CD14-positive monocyte (primary cell): ENCODE measurements at regions not wholly inside any gene's neighbourhood (a gene's known extent, or its start where the extent isn't known, plus 50 kb on each side); places are given as distances from the start of the nearest gene placed in this dataset.

Source experiments
- DNase-seq, 3 donors: peaks; one replicate each; pipeline ENCODE4 v3.0.0-alpha.2; 2011 to 2022
- H2AFZ ChIP-seq: 2 replicates; pipeline ENCODE4 v1.6.0; 2012; ENCODE audit warnings: mild to moderate bottlenecking, low read depth, low read length, inconsistent platforms; ENCODE audit not compliant: insufficient read depth, poor library complexity, severe bottlenecking
- H3K27ac ChIP-seq, 2 donors: 1 replicate in 1 of 2; 2 replicates in 1 of 2; pipeline ENCODE4 v1.5.1; 2012 to 2013; ENCODE audit warnings: low read length in 2 of 2, control low read depth in 1 of 2, inconsistent platforms in 1 of 2, low read depth in 1 of 2, mild to moderate bottlenecking in 1 of 2
- H3K27me3 ChIP-seq, 2 donors: one replicate each; pipeline versions ENCODE4 v1.6.0 to v1.6.1; 2011 to 2013; ENCODE audit warnings: low read length in 2 of 2; ENCODE audit not compliant: control insufficient read depth in 2 of 2, insufficient read depth in 2 of 2
- H3K36me3 ChIP-seq, 2 donors: replicated peaks in 1 of 2; 1 replicate in 1 of 2; 2 replicates in 1 of 2; pipeline versions ENCODE4 v1.5.1 to v1.6.1; 2012 to 2013; ENCODE audit warnings: low read length in 2 of 2, control low read depth in 1 of 2, inconsistent platforms in 1 of 2, mild to moderate bottlenecking in 1 of 2; ENCODE audit not compliant: insufficient read depth in 2 of 2, control insufficient read depth in 1 of 2
- H3K4me1 ChIP-seq, 2 donors: 1 replicate in 1 of 2; 2 replicates in 1 of 2; pipeline versions ENCODE4 v1.5.1 to v1.6.1; 2012 to 2013; ENCODE audit warnings: low read length in 2 of 2, control low read depth in 1 of 2, inconsistent platforms in 1 of 2, mild to moderate bottlenecking in 1 of 2, moderate library complexity in 1 of 2; ENCODE audit not compliant: insufficient read depth in 2 of 2, control insufficient read depth in 1 of 2
- H3K4me2 ChIP-seq: replicated peaks from 2 replicates; pipeline ENCODE3; 2012; ENCODE audit warnings: low read length, moderate library complexity, mild to moderate bottlenecking; ENCODE audit not compliant: poor library complexity, severe bottlenecking; ENCODE audit errors: extremely low read depth
- H3K4me3 ChIP-seq, 3 experiments: fragments of 200-600 bp in 1 of 3; sonication (generic) in 1 of 3; replicated peaks in 1 of 3; 1 replicate in 2 of 3; 2 replicates in 1 of 3; pipeline ENCODE4 v1.5.1; 2011 to 2013; ENCODE audit warnings: low read length in 3 of 3, mild to moderate bottlenecking in 3 of 3, control low read depth in 2 of 3, low read depth in 2 of 3, inconsistent platforms in 1 of 3, moderate library complexity in 1 of 3
- H3K79me2 ChIP-seq: 2 replicates; pipeline ENCODE4 v1.6.0; 2012; ENCODE audit warnings: mild to moderate bottlenecking, control low read depth, inconsistent platforms, low read length, moderate library complexity; ENCODE audit not compliant: insufficient read depth
- H3K9ac ChIP-seq: 2 replicates; pipeline ENCODE4 v1.6.0; 2017; ENCODE audit warnings: low read length, mild to moderate bottlenecking; ENCODE audit not compliant: insufficient read depth, poor library complexity, severe bottlenecking
- H3K9me3 ChIP-seq, 2 donors: replicated peaks in 1 of 2; 1 replicate in 1 of 2; 2 replicates in 1 of 2; pipeline versions ENCODE4 v1.5.1 to v1.6.1; 2012 to 2013; ENCODE audit warnings: low read length in 2 of 2, control low read depth in 1 of 2; ENCODE audit not compliant: control insufficient read depth in 1 of 2, insufficient read depth in 1 of 2
- H4K20me1 ChIP-seq: 2 replicates; pipeline ENCODE4 v1.6.0; 2012; ENCODE audit warnings: mild to moderate bottlenecking, low read length, control low read depth, moderate library complexity; ENCODE audit not compliant: insufficient read depth
- H3K27ac Mint-ChIP-seq, 7 donors: one replicate each; pipeline ENCODE4 v1.8.0; 2020; ENCODE audit warnings: mild to moderate bottlenecking in 7 of 7, mixed read lengths in 7 of 7, moderate library complexity in 6 of 7, inconsistent platforms in 2 of 7
- H3K27me3 Mint-ChIP-seq, 3 donors: one replicate each; pipeline ENCODE4 v1.8.0; 2021 to 2022; ENCODE audit warnings: low read depth in 3 of 3, mild to moderate bottlenecking in 3 of 3, mixed read lengths in 3 of 3, moderate library complexity in 3 of 3, inconsistent platforms in 1 of 3
- H3K36me3 Mint-ChIP-seq, 2 donors: one replicate each; pipeline ENCODE4 v1.8.0; 2020; ENCODE audit warnings: mixed read lengths in 2 of 2, inconsistent platforms in 1 of 2, mild to moderate bottlenecking in 1 of 2
- H3K4me1 Mint-ChIP-seq: one replicate; pipeline ENCODE4 v1.8.0; 2020; ENCODE audit warnings: mild to moderate bottlenecking, mixed read lengths
- H3K4me3 Mint-ChIP-seq, 2 donors: one replicate each; pipeline ENCODE4 v1.8.0; 2020; ENCODE audit warnings: mild to moderate bottlenecking in 2 of 2, mixed read lengths in 2 of 2, moderate library complexity in 1 of 2
- H3K9me3 Mint-ChIP-seq, 7 donors: one replicate each; pipeline ENCODE4 v1.8.0; 2020 to 2022; ENCODE audit warnings: mixed read lengths in 7 of 7, mild to moderate bottlenecking in 6 of 7, moderate library complexity in 6 of 7, inconsistent platforms in 2 of 7
- WGBS: methylation state at CpG from one replicate; pipeline ENCODE4 v1.1.5; 2013; ENCODE audit warnings: missing lambda C conversion rate; ENCODE audit not compliant: insufficient coverage; 5-methylcytosine and 5-hydroxymethylcytosine counted together
- intact Hi-C, 2 donors: fragments of 100-400 bp; cut with micrococcal nuclease; formaldehyde crosslinking; loops; one replicate each; pipeline versions ENCODE4 v1.15.0 to v1.15.1; 2023
- TF ChIP-seq, protein P1 (sequence below): fragments of 200-600 bp; IDR thresholded peaks from one replicate; pipeline ENCODE4 v1.8.0; 2022; ENCODE audit warnings: antibody characterized with exemption, mild to moderate bottlenecking

DNA sequence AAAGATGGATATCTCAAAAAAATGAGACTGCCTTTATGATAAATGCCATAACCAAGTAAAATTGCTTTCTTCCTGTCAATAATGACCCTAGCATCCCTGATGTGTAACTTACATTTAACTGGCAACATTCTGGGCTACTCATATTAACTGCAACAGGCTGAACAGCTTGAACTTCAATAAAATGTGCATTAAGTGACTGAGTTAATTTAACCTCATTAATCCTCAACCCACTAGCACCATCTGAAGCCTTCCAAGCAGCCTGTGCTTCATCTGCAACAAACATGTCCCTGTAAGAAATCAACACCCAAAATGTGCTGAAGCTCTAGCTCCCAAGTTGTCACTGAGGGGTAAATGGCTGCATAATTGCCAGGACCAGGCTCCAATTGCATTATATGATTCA, 296.2 kb upstream of the ZC3H15 start:
- TF ChIP-seq, protein P1, sequence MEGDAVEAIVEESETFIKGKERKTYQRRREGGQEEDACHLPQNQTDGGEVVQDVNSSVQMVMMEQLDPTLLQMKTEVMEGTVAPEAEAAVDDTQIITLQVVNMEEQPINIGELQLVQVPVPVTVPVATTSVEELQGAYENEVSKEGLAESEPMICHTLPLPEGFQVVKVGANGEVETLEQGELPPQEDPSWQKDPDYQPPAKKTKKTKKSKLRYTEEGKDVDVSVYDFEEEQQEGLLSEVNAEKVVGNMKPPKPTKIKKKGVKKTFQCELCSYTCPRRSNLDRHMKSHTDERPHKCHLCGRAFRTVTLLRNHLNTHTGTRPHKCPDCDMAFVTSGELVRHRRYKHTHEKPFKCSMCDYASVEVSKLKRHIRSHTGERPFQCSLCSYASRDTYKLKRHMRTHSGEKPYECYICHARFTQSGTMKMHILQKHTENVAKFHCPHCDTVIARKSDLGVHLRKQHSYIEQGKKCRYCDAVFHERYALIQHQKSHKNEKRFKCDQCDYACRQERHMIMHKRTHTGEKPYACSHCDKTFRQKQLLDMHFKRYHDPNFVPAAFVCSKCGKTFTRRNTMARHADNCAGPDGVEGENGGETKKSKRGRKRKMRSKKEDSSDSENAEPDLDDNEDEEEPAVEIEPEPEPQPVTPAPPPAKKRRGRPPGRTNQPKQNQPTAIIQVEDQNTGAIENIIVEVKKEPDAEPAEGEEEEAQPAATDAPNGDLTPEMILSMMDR = no peak
- intact Hi-C loops = no loop called here

DNA sequence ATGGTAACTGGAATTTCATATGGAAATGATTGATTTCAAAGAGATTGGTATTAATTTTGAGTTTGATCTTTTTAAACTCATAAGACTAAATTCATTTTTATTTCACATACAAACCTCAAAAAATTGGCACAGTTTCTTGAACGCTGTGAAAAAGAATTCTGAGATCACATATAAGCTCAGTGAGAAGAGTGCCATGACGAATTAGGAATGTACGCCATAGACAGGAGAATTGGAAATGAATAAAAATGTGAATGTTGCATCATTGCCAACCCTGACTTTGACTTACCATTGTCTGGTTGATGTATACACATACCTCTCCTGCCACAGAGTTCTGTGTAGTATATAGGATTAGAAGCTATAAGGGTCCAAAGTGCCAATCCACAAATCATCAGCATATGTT, 290.4 kb upstream of the ZC3H15 start:
- Histone ChIP-seq H3K9me3 (peaks cover 0 to 3% of the 10 kb centered on the region in 2 donors), H3K27me3 (no peaks in the 10 kb centered on the region), H2AFZ (no peak overlapping the region), H3K36me3 (no peaks in the 10 kb centered on the region), H3K4me3 (no peak overlapping the region), H3K79me2 (no peaks in the 10 kb centered on the region), H3K4me1 (no peaks in the 10 kb centered on the region), H3K27ac (no peak overlapping the region), H3K9ac (no peak overlapping the region), H4K20me1 (no peaks in the 10 kb centered on the region), H3K4me2 (no peak overlapping the region)
- H3K27ac Mint-ChIP-seq = no peak overlapping the region
- no peaks in the 10 kb centered on the region for H3K27me3 Mint-ChIP-seq
- no peaks in the 10 kb centered on the region for H3K4me1 Mint-ChIP-seq
- H3K4me3 Mint-ChIP-seq = no peak overlapping the region
- peaks cover 0 to 8% (median 0%) of the 10 kb centered on the region in 7 donors for H3K9me3 Mint-ChIP-seq
- WGBS = no CpG with 5 or more reads among the region's 3 CpGs
- intact Hi-C loops = no loop called here
- TF ChIP-seq, protein P1 = no peak
- DNase-seq = no peak
- H3K36me3 Mint-ChIP-seq = no peaks in the 10 kb centered on the region

More for the DNA sequence above, 296.2 kb upstream of the ZC3H15 start:
- Histone ChIP-seq H3K36me3 (no peaks in the 10 kb centered on the region), H2AFZ (no peak overlapping the region), H3K27me3 (no peaks in the 10 kb centered on the region), H3K4me1 (no peaks in the 10 kb centered on the region), H3K79me2 (no peaks in the 10 kb centered on the region), H3K4me2 (no peak overlapping the region), H3K9ac (no peak overlapping the region), H3K9me3 (peaks cover 0 to 11% of the 10 kb centered on the region in 2 donors), H4K20me1 (no peaks in the 10 kb centered on the region), H3K27ac (no peak overlapping the region), H3K4me3 (no peak overlapping the region)
- H3K4me1 Mint-ChIP-seq = no peaks in the 10 kb centered on the region
- no peak overlapping the region for H3K27ac Mint-ChIP-seq
- no peaks in the 10 kb centered on the region for H3K36me3 Mint-ChIP-seq
- no peak overlapping the region for H3K4me3 Mint-ChIP-seq
- peaks cover 6 to 17% (median 9%) of the 10 kb centered on the region in 7 donors for H3K9me3 Mint-ChIP-seq
- no peak for DNase-seq
- H3K27me3 Mint-ChIP-seq = no peaks in the 10 kb centered on the region
